HepG2 (cell line): ENCODE measurements at regions not wholly inside any gene's neighbourhood (a gene's known extent, or its start where the extent isn't known, plus 50 kb on each side); places are given as distances from the start of the nearest gene placed in this dataset.
A peak's percentile ranks its signal among the peaks of the same experiment; 100 is the strongest.

ENCODE experiments used
- ATAC-seq: fragments of 200-7000 bp; cut with Tn5 transposase; 3 replicates; pipeline ENCODE4 v1.9.1; 2020; ENCODE audit warnings: mild to moderate bottlenecking, moderate library complexity
- BruUV-seq: library from RNA; stranded (reverse); fragments of 400-500 nt; replicated peaks from 2 replicates; lab custom pipeline; 2021; lab: Mats Ljungman, UMichigan
- CTCF ChIA-PET: fragments of 300-600 bp; formaldehyde crosslinking; extraction: SDS; loops from one replicate; lab custom pipeline; 2021; ENCODE audit warnings: low total read pairs, inconsistent platforms, low intra/inter-chr PET ratio; lab: Yijun Ruan, JAX
- POLR2A ChIA-PET: fragments of 350-600 bp; sonication (Branson Sonifier 250); formaldehyde crosslinking; loops from one replicate; lab custom pipeline; 2020; ENCODE audit warnings: antibody characterized with exemption, inconsistent platforms; lab: Yijun Ruan, JAX
- DNase-seq: peaks from one replicate; pipeline ENCODE4 v3.0.0-alpha.2; 2015; ENCODE audit warnings: low spot score
- FAIRE-seq: peaks from 3 replicates; lab custom pipeline; 2011; peaks lifted over from hg19 to GRCh38; lab: Jason Lieb, UNC
- H2AFZ ChIP-seq: one replicate; pipeline ENCODE4 v1.6.1; 2011; ENCODE audit warnings: low read length, inconsistent platforms
- H3K27ac ChIP-seq: fragments of 300-600 bp; 3 replicates; pipeline ENCODE4 v1.8.0; 2011; ENCODE audit warnings: mixed run types, mild to moderate bottlenecking, mixed read lengths, low read length, inconsistent platforms; ENCODE audit not compliant: insufficient read depth; ENCODE audit errors: extremely low read length
- H3K27me3 ChIP-seq, 2 experiments: fragments of 200-600 bp in 1 of 2; 2 replicates in 1 of 2; 3 replicates in 1 of 2; pipeline versions ENCODE4 v1.6.0 to v1.8.0; 2011; ENCODE audit warnings: low read length in 2 of 2, mild to moderate bottlenecking in 2 of 2, moderate library complexity in 2 of 2, inconsistent platforms in 1 of 2; ENCODE audit not compliant: insufficient read depth in 2 of 2, control insufficient read depth in 1 of 2
- H3K36me3 ChIP-seq, 2 experiments: fragments of 200-600 bp in 1 of 2; replicated peaks in 1 of 2; 2 replicates in 1 of 2; 3 replicates in 1 of 2; pipeline versions ENCODE4 v1.5.1 to v1.8.0; 2011; ENCODE audit warnings: low read length in 2 of 2, inconsistent platforms in 1 of 2; ENCODE audit not compliant: insufficient read depth in 2 of 2, control insufficient read depth in 1 of 2
- H3K4me1 ChIP-seq: 2 replicates; pipeline ENCODE4 v1.5.1; 2012; ENCODE audit warnings: low read length, inconsistent platforms; ENCODE audit not compliant: insufficient read depth
- H3K4me2 ChIP-seq: 2 replicates; pipeline ENCODE4 v1.6.0; 2011; ENCODE audit warnings: low read depth, low read length, inconsistent platforms
- H3K4me3 ChIP-seq, 3 experiments: fragments of 200-600 bp in 1 of 3; sonication (generic), shearing (Covaris generic) in 1 of 3; replicated peaks in 1 of 3; 2 replicates each; pipeline ENCODE4 v1.5.1; 2011 to 2016; ENCODE audit warnings: low read length in 3 of 3, inconsistent platforms in 2 of 3, low read depth in 2 of 3, mild to moderate bottlenecking in 2 of 3, control low read depth in 1 of 3, mixed read lengths in 1 of 3; ENCODE audit not compliant: insufficient read depth in 1 of 3
- H3K79me2 ChIP-seq: one replicate; pipeline ENCODE4 v1.6.1; 2011; ENCODE audit warnings: low read length, inconsistent platforms; ENCODE audit not compliant: insufficient read depth
- H3K9ac ChIP-seq: 2 replicates; pipeline ENCODE4 v1.6.0; 2011; ENCODE audit warnings: mild to moderate bottlenecking, low read depth, low read length, inconsistent platforms; ENCODE audit not compliant: insufficient read depth
- H3K9me3 ChIP-seq: 2 replicates; pipeline ENCODE4 v1.5.1; 2012; ENCODE audit warnings: mild to moderate bottlenecking, low read length
- H4K20me1 ChIP-seq: 2 replicates; pipeline ENCODE4 v1.6.0; 2011; ENCODE audit warnings: inconsistent platforms, mild to moderate bottlenecking, low read length, moderate library complexity; ENCODE audit not compliant: insufficient read depth
- ASH2L ChIP-seq: fragments of 300-600, 200-600 bp; sonication (generic); IDR thresholded peaks from 2 replicates; pipeline ENCODE4 v1.7.0; 2017; ENCODE audit warnings: low read depth, mild to moderate bottlenecking, moderate library complexity, mixed read lengths, low read length; ENCODE audit not compliant: insufficient read length
- CHD4 ChIP-seq: fragments of 200-600 bp; sonication (generic); IDR thresholded peaks from 2 replicates; pipeline ENCODE4 v1.7.0; 2017; ENCODE audit warnings: mild to moderate bottlenecking, low read length, borderline replicate concordance
- GABPA ChIP-seq, 2 experiments: IDR thresholded peaks; 2 replicates each; pipeline ENCODE4 v1.6.1; 2011 to 2016; ENCODE audit warnings: low read depth in 2 of 2, low read length in 1 of 2, missing biosample characterization in 1 of 2, missing genetic modification characterization in 1 of 2
- MBD4 ChIP-seq: IDR thresholded peaks from 2 replicates; pipeline ENCODE4 v1.6.1; 2012; ENCODE audit warnings: low read length, inconsistent platforms, borderline replicate concordance
- MTA1 ChIP-seq: sonication (generic); formaldehyde crosslinking; IDR thresholded peaks from 2 replicates; pipeline ENCODE4 v1.4.0; 2020; ENCODE audit warnings: missing genetic modification reagents, mild to moderate bottlenecking, borderline replicate concordance
- PHF5A ChIP-seq: IDR thresholded peaks from one replicate; pipeline ENCODE4 v1.6.1; 2018; ENCODE audit warnings: low read depth, missing genetic modification reagents; ENCODE audit not compliant: unreplicated experiment
- RXRA ChIP-seq: sonication (generic); formaldehyde crosslinking; IDR thresholded peaks from 2 replicates; pipeline ENCODE4 v1.5.1; 2020; ENCODE audit warnings: missing genetic modification reagents
- XBP1 ChIP-seq: sonication (generic); formaldehyde crosslinking; IDR thresholded peaks from 2 replicates; pipeline ENCODE4 v1.5.0; 2020; ENCODE audit warnings: missing genetic modification reagents
- ZNF720 ChIP-seq: sonication (generic); formaldehyde crosslinking; IDR thresholded peaks from 2 replicates; pipeline ENCODE4 v1.4.0; 2020; ENCODE audit warnings: missing genetic modification reagents
- ZNF800 ChIP-seq: sonication (generic); formaldehyde crosslinking; IDR thresholded peaks from 2 replicates; pipeline ENCODE4 v1.4.0; 2020; ENCODE audit warnings: missing genetic modification reagents
- WGBS: methylation state at CpG from one replicate; pipeline ENCODE4 v1.1.6; 2017; ENCODE audit warnings: low lambda C conversion rate; 5-methylcytosine and 5-hydroxymethylcytosine counted together
- in situ Hi-C: cut with HindIII; loops from 2 replicates; pipeline ENCODE4 v1.10.0; 2017; ENCODE audit warnings: low pct_unique_long_range_greater_than_20kb; ENCODE audit not compliant: extremely low pct_ligation_motif_present
- intact Hi-C: fragments of 100-400 bp; cut with micrococcal nuclease; formaldehyde crosslinking; loops from one replicate; pipeline ENCODE4 v1.10.0; 2022; ENCODE audit not compliant: unreplicated experiment
- TF ChIP-seq, protein P1 (sequence below): sonication (generic); formaldehyde crosslinking; conservative IDR thresholded peaks from 2 replicates; pipeline ENCODE4 v1.8.0; 2022; ENCODE audit warnings: low read depth, missing genetic modification reagents
- TF ChIP-seq, protein P2 (sequence below): sonication (generic); formaldehyde crosslinking; IDR thresholded peaks from 2 replicates; pipeline ENCODE4 v1.5.0; 2020; ENCODE audit warnings: missing genetic modification reagents, mild to moderate bottlenecking, borderline replicate concordance
- TF ChIP-seq, protein P3 (sequence below): fragments of 450-650 bp; IDR thresholded peaks from 2 replicates; pipeline ENCODE4 v1.6.1; 2016
- TF ChIP-seq, protein P4 (sequence below), 2 experiments: sonication (generic) in 1 of 2; formaldehyde crosslinking in 1 of 2; IDR thresholded peaks; 2 replicates each; pipeline versions ENCODE4 v1.4.0 to v1.6.1; 2018 to 2020; ENCODE audit warnings: missing genetic modification reagents in 2 of 2, borderline replicate concordance in 1 of 2, low read depth in 1 of 2, mild to moderate bottlenecking in 1 of 2, missing biosample characterization in 1 of 2

GRCh38 chr10:132467464-132468149, 70.0 kb upstream of the INPP5A start (continued):
- TF ChIP-seq, protein P1, sequence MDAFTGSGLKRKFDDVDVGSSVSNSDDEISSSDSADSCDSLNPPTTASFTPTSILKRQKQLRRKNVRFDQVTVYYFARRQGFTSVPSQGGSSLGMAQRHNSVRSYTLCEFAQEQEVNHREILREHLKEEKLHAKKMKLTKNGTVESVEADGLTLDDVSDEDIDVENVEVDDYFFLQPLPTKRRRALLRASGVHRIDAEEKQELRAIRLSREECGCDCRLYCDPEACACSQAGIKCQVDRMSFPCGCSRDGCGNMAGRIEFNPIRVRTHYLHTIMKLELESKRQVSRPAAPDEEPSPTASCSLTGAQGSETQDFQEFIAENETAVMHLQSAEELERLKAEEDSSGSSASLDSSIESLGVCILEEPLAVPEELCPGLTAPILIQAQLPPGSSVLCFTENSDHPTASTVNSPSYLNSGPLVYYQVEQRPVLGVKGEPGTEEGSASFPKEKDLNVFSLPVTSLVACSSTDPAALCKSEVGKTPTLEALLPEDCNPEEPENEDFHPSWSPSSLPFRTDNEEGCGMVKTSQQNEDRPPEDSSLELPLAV (CRISPR knock-in tag): no peak
- no peak for TF ChIP-seq ASH2L

DNA sequence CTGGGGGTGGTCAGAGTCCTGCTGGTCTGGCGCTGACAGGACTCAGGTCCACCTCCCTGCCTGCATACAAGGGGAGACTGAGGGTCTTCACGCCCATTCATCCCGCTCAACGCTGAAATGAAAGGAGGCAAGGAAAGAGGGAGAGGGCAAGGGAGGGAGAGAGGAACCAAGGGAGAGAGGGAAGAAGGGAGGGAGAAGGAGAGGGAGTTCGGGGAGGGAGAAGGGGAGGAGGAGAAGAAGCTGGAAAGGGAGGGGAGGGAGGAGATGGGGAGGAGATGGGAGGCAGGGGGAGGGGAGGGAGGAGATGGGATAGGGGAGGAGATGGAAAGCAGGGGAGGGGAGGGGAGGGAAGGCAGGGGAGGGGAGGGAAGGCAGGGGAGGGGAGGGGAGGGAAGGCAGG, 69.4 kb upstream of the INPP5A start:
- H3K4me2 ChIP-seq: no peak overlapping the region; the same call in 1 of the 2 replicates
- no peaks in the 10 kb centered on the region for H3K79me2 ChIP-seq
- no peak for FAIRE-seq
- H3K27me3 ChIP-seq: peaks cover 27 to 70% of the 10 kb centered on the region in 2 experiments; a peak in 4 of 5 replicates
- no peak overlapping the region for H2AFZ ChIP-seq
- intact Hi-C loops (no loop called here), in situ Hi-C loops (no loop called here)
- 38% methylated on average over 5 of the region's 5 CpGs for WGBS
- no peaks in the 10 kb centered on the region for H4K20me1 ChIP-seq
- peaks cover 16% of the 10 kb centered on the region for H3K4me1 ChIP-seq
- H3K36me3 ChIP-seq: no peaks in the 10 kb centered on the region
- ChIA-PET POLR2A (interaction anchor here (1.1 kb wide), 1 partner anchor 51 kb away, joined by 3 read pairs; no protein-coding TSS in a partner anchor), CTCF (no interaction called here)
- DNase-seq: no peak
- ATAC-seq: no peak
- H3K9me3 ChIP-seq: no peaks in the 10 kb centered on the region
- BruUV-seq: no TSS peak
- no peak overlapping the region for H3K27ac ChIP-seq
- 0 out of 6 replicates have a peak overlapping the region, but pooled peaks of 1 of the 3 experiments have one; percentile 7 for H3K4me3 ChIP-seq
- H3K9ac ChIP-seq: no peak overlapping the region
- TF ChIP-seq GABPA (IDR thresholded peaks at IDR 0.05; ENCODE audit: low read depth, low read length) (no peak), GABPA (CRISPR knock-in tag; IDR thresholded peaks at IDR 0.05; ENCODE audit: low read depth) (no peak), PHF5A (no peak), RXRA (CRISPR knock-in tag) (no peak), ZNF720 (CRISPR knock-in tag) (no peak), CHD4 (no peak), MBD4 (no peak), XBP1 (CRISPR knock-in tag) (no peak), MTA1 (CRISPR knock-in tag) (no peak), ZNF800 (CRISPR knock-in tag) (no peak)
- TF ChIP-seq, protein P2, sequence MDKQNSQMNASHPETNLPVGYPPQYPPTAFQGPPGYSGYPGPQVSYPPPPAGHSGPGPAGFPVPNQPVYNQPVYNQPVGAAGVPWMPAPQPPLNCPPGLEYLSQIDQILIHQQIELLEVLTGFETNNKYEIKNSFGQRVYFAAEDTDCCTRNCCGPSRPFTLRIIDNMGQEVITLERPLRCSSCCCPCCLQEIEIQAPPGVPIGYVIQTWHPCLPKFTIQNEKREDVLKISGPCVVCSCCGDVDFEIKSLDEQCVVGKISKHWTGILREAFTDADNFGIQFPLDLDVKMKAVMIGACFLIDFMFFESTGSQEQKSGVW (CRISPR knock-in tag): no peak
- TF ChIP-seq, protein P3, sequence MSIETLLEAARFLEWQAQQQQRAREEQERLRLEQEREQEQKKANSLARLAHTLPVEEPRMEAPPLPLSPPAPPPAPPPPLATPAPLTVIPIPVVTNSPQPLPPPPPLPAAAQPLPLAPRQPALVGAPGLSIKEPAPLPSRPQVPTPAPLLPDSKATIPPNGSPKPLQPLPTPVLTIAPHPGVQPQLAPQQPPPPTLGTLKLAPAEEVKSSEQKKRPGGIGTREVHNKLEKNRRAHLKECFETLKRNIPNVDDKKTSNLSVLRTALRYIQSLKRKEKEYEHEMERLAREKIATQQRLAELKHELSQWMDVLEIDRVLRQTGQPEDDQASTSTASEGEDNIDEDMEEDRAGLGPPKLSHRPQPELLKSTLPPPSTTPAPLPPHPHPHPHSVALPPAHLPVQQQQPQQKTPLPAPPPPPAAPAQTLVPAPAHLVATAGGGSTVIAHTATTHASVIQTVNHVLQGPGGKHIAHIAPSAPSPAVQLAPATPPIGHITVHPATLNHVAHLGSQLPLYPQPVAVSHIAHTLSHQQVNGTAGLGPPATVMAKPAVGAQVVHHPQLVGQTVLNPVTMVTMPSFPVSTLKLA: no peak
- TF ChIP-seq, protein P4, sequence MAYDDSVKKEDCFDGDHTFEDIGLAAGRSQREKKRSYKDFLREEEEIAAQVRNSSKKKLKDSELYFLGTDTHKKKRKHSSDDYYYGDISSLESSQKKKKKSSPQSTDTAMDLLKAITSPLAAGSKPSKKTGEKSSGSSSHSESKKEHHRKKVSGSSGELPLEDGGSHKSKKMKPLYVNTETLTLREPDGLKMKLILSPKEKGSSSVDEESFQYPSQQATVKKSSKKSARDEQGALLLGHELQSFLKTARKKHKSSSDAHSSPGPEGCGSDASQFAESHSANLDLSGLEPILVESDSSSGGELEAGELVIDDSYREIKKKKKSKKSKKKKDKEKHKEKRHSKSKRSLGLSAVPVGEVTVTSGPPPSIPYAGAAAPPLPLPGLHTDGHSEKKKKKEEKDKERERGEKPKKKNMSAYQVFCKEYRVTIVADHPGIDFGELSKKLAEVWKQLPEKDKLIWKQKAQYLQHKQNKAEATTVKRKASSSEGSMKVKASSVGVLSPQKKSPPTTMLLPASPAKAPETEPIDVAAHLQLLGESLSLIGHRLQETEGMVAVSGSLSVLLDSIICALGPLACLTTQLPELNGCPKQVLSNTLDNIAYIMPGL (CRISPR knock-in tag; IDR thresholded peaks at IDR 0.05; ENCODE audit: borderline replicate concordance in 1 of 2, low read depth in 1 of 2): no peak
